Liver (tissue), 8 donors: ENCODE measurements at regions not wholly inside any gene's neighbourhood (a gene's known extent, or its start where the extent isn't known, plus 50 kb on each side); places are given as distances from the start of the nearest gene placed in this dataset.

ENCODE experiments used
- DNase-seq: peaks from one replicate; pipeline ENCODE4 v3.0.0-alpha.2; 2017; ENCODE audit warnings: low spot score
- H3K27ac ChIP-seq, 2 donors: one replicate each; pipeline ENCODE4 v1.7.0; 2013; ENCODE audit warnings: inconsistent platforms in 2 of 2, low read length in 2 of 2, control low read depth in 1 of 2, low read depth in 1 of 2, mild to moderate bottlenecking in 1 of 2
- H3K27me3 ChIP-seq, 4 donors: one replicate each; pipeline versions ENCODE4 v1.6.1 to v1.7.0; 2013; ENCODE audit warnings: low read length in 3 of 4, inconsistent platforms in 1 of 4, mild to moderate bottlenecking in 1 of 4, moderate library complexity in 1 of 4; ENCODE audit not compliant: control insufficient read depth in 4 of 4, insufficient read depth in 4 of 4
- H3K36me3 ChIP-seq, 4 donors: one replicate each; pipeline versions ENCODE4 v1.6.1 to v1.7.0; 2013; ENCODE audit warnings: low read length in 3 of 4, mild to moderate bottlenecking in 3 of 4, low read depth in 1 of 4, moderate library complexity in 1 of 4; ENCODE audit not compliant: control insufficient read depth in 4 of 4, insufficient read depth in 3 of 4
- H3K4me1 ChIP-seq, 4 donors: one replicate each; pipeline versions ENCODE4 v1.6.1 to v1.7.0; 2013; ENCODE audit warnings: low read length in 3 of 4, mild to moderate bottlenecking in 3 of 4, moderate library complexity in 1 of 4; ENCODE audit not compliant: control insufficient read depth in 4 of 4, insufficient read depth in 4 of 4
- H3K4me3 ChIP-seq, 3 donors: one replicate each; pipeline versions ENCODE4 v1.6.1 to v1.7.0; 2013; ENCODE audit warnings: low read length in 3 of 3, control low read depth in 1 of 3, low read depth in 1 of 3, mild to moderate bottlenecking in 1 of 3
- H3K9ac ChIP-seq, 2 donors: one replicate each; pipeline ENCODE4 v1.7.0; 2013; ENCODE audit warnings: low read length in 2 of 2, mild to moderate bottlenecking in 2 of 2, moderate library complexity in 2 of 2, control low read depth in 1 of 2, low read depth in 1 of 2
- H3K9me3 ChIP-seq, 4 donors: one replicate each; pipeline versions ENCODE4 v1.6.1 to v1.7.0; 2013; ENCODE audit warnings: low read length in 3 of 4; ENCODE audit not compliant: control insufficient read depth in 4 of 4
- CTCF ChIP-seq: fragments of 150-350 bp; IDR thresholded peaks from 2 replicates; pipeline ENCODE4 v1.5.1; 2017; ENCODE audit warnings: improper control_type of control experiment, low read depth, low read length; ENCODE audit not compliant: missing input control
- EGR1 ChIP-seq, 2 donors: IDR thresholded peaks; 2 replicates each; pipeline ENCODE4 v1.6.1; 2016 to 2018; ENCODE audit warnings: antibody characterized with exemption in 2 of 2, low read depth in 2 of 2
- FOXA1 ChIP-seq: IDR thresholded peaks from 2 replicates; pipeline ENCODE4 v1.6.1; 2016; ENCODE audit warnings: antibody characterized with exemption
- GABPA ChIP-seq, 2 donors: IDR thresholded peaks in 1 of 2; conservative IDR thresholded peaks in 1 of 2; 2 replicates each; pipeline ENCODE4 v1.6.1; 2016; ENCODE audit warnings: antibody characterized with exemption in 2 of 2, mild to moderate bottlenecking in 1 of 2, moderate library complexity in 1 of 2
- HNF4A ChIP-seq, 2 donors: conservative IDR thresholded peaks; 2 replicates each; pipeline ENCODE4 v1.6.1; 2016; ENCODE audit warnings: antibody characterized with exemption in 2 of 2, mild to moderate bottlenecking in 2 of 2
- HNF4G ChIP-seq: IDR thresholded peaks from 2 replicates; pipeline ENCODE4 v1.6.1; 2016; ENCODE audit warnings: antibody characterized with exemption
- JUND ChIP-seq, 2 donors: IDR thresholded peaks; 2 replicates each; pipeline ENCODE4 v1.6.1; 2016; ENCODE audit warnings: antibody characterized with exemption in 2 of 2
- MAX ChIP-seq: IDR thresholded peaks from 2 replicates; pipeline ENCODE4 v1.6.1; 2016; ENCODE audit warnings: antibody characterized with exemption
- NR2F2 ChIP-seq: IDR thresholded peaks from 2 replicates; pipeline ENCODE4 v1.6.1; 2016; ENCODE audit warnings: antibody characterized with exemption
- RAD21 ChIP-seq, 2 donors: IDR thresholded peaks; 2 replicates each; pipeline ENCODE4 v1.6.1; 2016; ENCODE audit warnings: antibody characterized with exemption in 2 of 2, mild to moderate bottlenecking in 2 of 2
- REST ChIP-seq: IDR thresholded peaks from 2 replicates; pipeline ENCODE4 v1.6.1; 2016; ENCODE audit warnings: antibody characterized with exemption, mild to moderate bottlenecking
- RXRA ChIP-seq, 2 donors: IDR thresholded peaks; 2 replicates each; pipeline ENCODE4 v1.6.1; 2017 to 2018; ENCODE audit warnings: antibody characterized with exemption in 2 of 2, mild to moderate bottlenecking in 1 of 2
- SP1 ChIP-seq: IDR thresholded peaks from 2 replicates; pipeline ENCODE4 v1.6.1; 2018; ENCODE audit warnings: antibody characterized with exemption, mild to moderate bottlenecking
- TAF1 ChIP-seq: conservative IDR thresholded peaks from 2 replicates; pipeline ENCODE4 v1.6.1; 2016; ENCODE audit warnings: antibody characterized with exemption, mild to moderate bottlenecking
- WGBS: extraction: QIAGEN DNeasy Blood & Tissue Kit; methylation state at CpG from one replicate; pipeline ENCODE4 v1.1.7; 2013; 5-methylcytosine and 5-hydroxymethylcytosine counted together
- donor health status: healthy.
- donor health status: healthy.
- donor health status: healthy.
- donor health status: healthy.
- donor health status: healthy.

- 83% methylated on average over 6 of the region's 6 CpGs for WGBS
- TF ChIP-seq MAX (no peak), GABPA (IDR thresholded peaks at IDR 0.05 in 1 of 2, conservative IDR thresholded peaks at IDR 0.05 in 1 of 2) (no peak), REST (no peak), TAF1 (no peak), JUND (IDR thresholded peaks at IDR 0.05) (no peak)
Observed at GRCh38 chr10:114743521-114744231, 77.9 kb upstream of the FHIP2A start.

GRCh38 chr10:114746531-114746930, 75.0 kb upstream of the FHIP2A start:
- H3K36me3 ChIP-seq, result no peaks in the 10 kb centered on the region
- H3K27me3 ChIP-seq, result no peaks in the 10 kb centered on the region
- TF ChIP-seq TAF1 (no peak), MAX (no peak), SP1 (no peak), NR2F2 (no peak)
- DNase-seq, result no peak
- H3K4me1 ChIP-seq, result peaks cover 0 to 4% (median 0%) of the 10 kb centered on the region in 4 donors
- no peak overlapping the region for H3K4me3 ChIP-seq
- no peak overlapping the region for H3K9ac ChIP-seq
- H3K27ac ChIP-seq, result no peak overlapping the region
- no peaks in the 10 kb centered on the region for H3K9me3 ChIP-seq
- WGBS, result 98% methylated on average over 3 of the region's 3 CpGs

More at GRCh38 chr10:114743521-114744231, 77.9 kb upstream of the FHIP2A start:
- Histone ChIP-seq H3K27ac (no peak overlapping the region), H3K9me3 (no peaks in the 10 kb centered on the region), H3K36me3 (no peaks in the 10 kb centered on the region), H3K27me3 (no peaks in the 10 kb centered on the region), H3K4me1 (no peaks in the 10 kb centered on the region), H3K4me3 (no peak overlapping the region), H3K9ac (no peak overlapping the region)
- DNase-seq, result no peak

GRCh38 chr10:114748241-114748640, 73.3 kb upstream of the FHIP2A start:
- DNase-seq, result no peak
- Histone ChIP-seq H3K4me3 (no peak overlapping the region), H3K9me3 (no peaks in the 10 kb centered on the region), H3K27me3 (no peaks in the 10 kb centered on the region), H3K9ac (no peak overlapping the region), H3K36me3 (no peaks in the 10 kb centered on the region), H3K27ac (no peak overlapping the region), H3K4me1 (peaks cover 0 to 4% (median 0%) of the 10 kb centered on the region in 4 donors)
- TF ChIP-seq CTCF, result no peak
- TF ChIP-seq FOXA1, result no peak
- no peak for TF ChIP-seq RAD21 (IDR thresholded peaks at IDR 0.05)
- no peak for TF ChIP-seq TAF1
- no peak for TF ChIP-seq EGR1 (IDR thresholded peaks at IDR 0.05; ENCODE audit: low read depth in 2 of 2)
- TF ChIP-seq HNF4A (conservative IDR thresholded peaks at IDR 0.05), result no peak
- TF ChIP-seq HNF4G, result no peak
- no peak for TF ChIP-seq NR2F2
- no peak for TF ChIP-seq SP1
- no peak for TF ChIP-seq GABPA (IDR thresholded peaks at IDR 0.05 in 1 of 2, conservative IDR thresholded peaks at IDR 0.05 in 1 of 2)
- no peak for TF ChIP-seq RXRA (IDR thresholded peaks at IDR 0.05)
- TF ChIP-seq REST, result no peak
- WGBS, result 79% methylated on average over 1 of the region's 1 CpG
